LoVo (cell line): ENCODE measurements at regions not wholly inside any gene's neighbourhood (a gene's known extent, or its start where the extent isn't known, plus 50 kb on each side); places are given as distances from the start of the nearest gene placed in this dataset.

Source experiments
- DNase-seq: peaks from one replicate; pipeline ENCODE4 v3.0.0-alpha.2; 2016; ENCODE audit warnings: low spot score

DNA sequence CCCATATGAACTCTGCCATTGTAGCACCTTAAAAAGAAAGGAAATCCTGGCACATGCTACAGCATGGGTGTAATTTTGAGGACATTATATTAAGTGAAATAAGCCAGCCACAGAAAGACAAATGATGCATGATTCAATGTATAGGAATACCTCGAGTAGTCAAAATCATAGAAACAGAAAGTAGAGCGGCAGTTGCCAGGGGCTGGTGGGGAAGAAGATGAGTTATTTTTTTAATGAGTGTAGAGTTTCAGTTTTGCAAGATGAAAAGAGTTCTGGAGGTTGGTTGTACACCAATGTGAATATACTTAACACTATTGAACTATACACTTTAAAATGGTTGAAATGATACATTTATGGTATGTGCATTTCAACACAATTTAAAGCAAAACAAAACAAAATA, 133.0 kb downstream of the ZDHHC21 start:
- DNase-seq, result no peak

DNA sequence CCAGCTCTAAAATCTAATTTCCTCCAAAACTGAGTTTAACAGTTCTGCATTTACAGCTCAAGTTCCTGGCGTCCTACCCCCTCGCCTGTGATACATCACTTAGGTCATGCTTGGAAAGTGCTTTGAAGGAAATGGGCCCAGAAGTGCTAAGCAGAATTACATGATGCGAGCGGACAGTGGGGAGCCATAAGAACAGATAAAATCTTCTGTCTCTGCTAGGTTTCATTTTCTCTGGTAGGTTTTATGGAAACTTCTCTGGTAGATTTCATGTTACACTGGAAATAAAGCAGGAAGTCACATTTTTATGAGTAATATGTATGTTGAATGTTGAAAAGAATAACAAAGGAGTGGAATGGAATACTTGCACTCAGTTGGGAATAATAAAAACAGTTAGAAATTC, 138.3 kb downstream of the ZDHHC21 start:
- no peak for DNase-seq

DNA sequence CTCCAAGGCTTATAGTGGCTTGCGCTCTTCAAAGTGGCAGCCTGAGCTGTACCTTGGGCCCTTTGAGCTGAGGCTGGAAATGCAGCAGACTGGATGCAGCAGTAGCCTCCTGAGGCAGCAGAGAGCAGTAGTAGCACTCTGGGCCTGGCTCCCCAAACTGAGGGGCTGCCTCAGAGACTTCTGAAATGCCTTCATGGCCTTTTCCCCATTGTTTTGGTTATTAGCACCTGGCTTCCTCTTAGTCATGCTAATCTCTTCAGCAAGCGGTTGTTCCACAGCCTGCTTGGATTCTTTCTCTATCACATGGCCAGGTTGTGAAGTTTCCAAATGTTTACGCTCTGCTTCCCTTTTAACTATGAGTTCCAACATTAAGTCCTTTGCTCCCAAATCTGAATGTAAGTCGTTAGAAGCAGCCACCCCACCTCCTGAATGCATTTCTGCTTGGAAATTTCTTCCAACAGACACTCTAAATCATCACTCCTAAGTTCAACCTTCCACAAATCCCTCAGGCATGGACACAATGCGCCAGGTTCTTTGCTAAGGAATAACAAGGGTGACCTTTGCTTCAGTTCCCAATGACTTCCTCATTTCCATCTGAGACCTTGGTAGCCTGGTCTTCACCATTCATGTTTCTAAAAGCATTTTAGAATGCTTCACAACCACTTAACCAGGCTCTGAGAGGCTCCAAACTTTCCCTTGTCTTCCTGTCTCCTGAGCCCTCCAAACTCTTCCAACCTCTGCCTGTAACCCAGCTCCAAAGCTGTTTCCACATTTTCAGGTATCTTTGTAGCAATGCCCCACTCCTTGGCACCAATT, 145.8 kb downstream of the ZDHHC21 start:
- DNase-seq, result no peak

DNA sequence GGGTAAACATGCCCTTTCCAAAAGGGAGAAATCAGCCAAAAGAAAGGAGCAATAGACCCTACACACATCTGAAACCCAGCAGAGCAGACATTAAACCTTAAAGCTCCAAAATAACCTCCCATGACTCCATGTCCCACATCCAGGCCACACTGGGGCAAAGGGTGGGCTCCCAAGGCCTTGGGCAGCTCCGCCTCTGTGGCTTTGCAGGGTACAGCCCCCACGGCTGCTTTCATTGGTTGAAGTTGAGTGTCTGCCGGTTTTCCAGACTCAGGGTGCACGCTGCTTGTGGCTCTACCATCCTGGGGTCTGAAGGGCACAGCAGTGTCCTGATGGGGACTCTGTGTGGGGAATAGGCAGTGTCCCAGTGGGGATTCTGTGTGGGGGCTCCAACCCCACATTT, 146.5 kb downstream of the ZDHHC21 start:
- DNase-seq, result no peak

DNA sequence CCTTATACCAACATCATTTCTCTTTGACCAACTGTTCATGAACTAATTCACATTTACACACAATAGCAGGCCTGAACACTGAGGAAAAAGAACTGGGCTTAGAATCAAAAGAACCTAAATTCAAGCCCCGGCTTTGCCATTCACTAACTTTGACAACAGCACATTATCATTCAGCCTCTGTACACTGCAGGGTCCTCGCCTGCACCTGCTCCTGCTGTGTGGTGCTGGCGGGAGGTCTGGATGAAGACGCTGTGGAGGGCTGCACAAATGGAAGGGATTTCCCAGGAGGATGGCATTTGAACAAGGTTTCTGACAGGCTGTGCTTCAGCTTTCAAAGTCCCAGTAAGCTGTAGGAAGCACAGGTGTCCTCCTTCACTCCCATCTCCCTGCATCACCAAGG, 151.2 kb downstream of the ZDHHC21 start:
- DNase-seq, result no peak

DNA sequence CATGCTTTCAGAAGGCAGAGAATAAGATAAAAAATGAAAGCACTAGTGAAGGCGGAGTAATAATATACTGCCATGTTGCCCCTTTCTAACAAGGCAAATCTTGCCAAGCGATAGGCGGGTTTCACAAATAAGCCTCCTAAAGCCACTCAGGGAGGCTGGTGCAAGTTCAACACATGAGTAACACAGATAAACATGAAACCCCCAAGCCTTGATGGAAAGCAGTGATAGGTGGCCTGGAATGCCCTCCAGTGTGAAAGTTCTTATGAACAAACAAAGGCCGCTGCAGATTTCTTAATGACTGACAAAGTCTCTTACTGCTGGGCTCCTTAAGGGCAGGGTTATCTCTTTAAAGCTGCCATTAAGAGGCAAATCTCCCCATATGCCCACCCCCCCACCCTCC, 154.7 kb downstream of the ZDHHC21 start:
- DNase-seq, result no peak

DNA sequence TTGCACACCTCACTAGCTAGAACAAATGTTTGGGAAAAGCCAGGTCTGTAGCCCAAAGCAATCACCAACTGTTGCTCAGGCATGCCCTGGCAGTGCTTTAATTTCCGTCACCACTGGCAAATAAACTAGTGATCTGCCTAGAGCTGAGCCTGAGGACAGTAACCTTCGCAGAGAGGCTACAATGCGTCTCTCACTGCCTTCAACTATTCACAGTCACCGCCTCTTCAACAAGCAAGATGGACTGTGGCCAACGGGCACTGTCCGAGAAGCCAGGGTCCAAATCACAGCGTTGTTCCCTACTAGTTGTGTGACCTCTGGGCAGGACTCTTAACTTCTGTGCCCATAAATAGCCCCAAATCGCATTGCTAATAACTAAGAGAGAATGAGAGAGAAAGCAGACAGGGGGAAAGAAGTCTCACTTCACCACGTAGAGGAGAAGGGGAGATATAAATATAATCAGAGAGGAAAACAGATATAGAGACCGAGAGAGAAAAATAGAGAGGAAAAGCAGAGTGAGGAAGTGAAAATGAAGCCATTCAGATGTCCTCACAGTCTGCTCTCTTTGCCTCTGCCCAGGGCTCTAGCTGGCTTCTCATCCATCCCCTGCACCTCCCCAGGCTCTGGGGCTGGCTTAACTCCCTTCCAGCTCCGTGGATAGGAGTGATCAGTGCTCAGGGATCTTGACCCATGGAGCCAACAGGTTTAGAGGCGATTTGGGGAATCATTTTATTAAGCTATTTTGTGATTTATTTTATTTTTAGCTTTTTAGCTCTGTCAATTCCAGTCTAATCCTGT, 157.9 kb downstream of the ZDHHC21 start:
- DNase-seq, result no peak

DNA sequence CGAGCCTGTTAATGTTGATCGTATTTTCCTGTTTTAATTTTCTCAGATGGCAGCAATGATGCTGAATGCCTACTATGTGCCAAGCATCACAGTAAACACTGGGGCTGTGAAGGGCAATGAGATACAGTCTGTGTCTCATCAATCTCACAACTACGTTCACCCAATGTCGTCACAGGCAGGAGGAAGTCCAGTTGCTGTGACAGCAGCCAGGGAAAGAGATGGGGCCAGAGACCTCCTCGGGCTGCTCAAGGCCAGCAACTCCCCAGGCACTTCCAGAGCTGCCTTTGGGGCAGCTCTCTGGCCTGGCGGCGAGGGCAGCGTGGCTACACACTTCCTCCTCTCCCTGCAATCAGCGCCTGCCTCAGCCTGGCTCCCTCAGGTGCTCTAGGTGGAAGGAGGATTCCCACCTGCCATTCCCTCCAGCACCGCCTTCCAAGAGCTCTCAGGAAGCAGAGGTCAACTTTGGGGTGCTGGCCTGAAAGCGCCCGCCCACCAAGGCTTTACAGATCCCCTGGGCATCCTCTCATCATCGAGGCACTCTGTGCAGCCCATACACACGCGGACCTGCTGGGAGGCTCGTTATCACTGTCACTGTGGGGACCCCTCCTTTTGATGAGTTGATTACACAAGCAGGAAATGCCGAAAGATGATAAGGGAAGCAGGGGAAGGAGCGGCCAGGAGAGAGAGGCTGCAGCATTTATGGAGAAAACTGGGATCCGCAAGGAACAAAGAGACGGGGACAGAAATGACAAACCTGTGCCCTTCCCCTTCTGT, 159.2 kb downstream of the ZDHHC21 start:
- no peak for DNase-seq

DNA sequence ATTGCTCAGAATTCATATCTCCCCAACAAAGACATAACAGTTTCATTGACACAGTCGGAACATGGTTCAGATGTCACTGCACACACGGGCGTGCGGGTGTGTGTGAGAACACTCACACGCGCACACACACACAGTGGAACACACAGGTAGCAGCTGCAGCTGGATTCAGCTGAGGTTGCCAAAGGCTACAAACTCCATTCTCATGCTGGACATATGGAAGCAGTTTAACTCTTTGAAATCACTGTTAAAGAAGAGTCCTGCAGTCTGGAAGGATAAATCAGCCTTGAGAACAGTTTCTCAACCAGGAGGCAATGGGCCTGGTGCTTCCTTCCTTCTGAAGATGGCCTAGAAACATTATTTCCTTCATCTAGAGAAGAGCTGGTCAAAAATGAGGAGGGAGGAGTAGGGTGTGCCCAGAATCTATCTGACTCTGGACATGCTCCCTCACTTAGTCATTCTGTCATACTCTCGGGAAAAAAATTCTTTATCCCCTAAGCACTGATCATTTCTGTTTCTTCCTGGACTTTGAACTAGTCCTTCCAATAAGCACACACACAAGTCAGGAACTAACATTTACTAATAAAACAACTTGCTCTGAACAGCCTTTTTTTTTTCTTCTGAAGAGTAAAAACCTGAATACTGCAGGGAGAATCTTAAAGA, 160.6 kb downstream of the ZDHHC21 start:
- DNase-seq, result peak; percentile 68

DNA sequence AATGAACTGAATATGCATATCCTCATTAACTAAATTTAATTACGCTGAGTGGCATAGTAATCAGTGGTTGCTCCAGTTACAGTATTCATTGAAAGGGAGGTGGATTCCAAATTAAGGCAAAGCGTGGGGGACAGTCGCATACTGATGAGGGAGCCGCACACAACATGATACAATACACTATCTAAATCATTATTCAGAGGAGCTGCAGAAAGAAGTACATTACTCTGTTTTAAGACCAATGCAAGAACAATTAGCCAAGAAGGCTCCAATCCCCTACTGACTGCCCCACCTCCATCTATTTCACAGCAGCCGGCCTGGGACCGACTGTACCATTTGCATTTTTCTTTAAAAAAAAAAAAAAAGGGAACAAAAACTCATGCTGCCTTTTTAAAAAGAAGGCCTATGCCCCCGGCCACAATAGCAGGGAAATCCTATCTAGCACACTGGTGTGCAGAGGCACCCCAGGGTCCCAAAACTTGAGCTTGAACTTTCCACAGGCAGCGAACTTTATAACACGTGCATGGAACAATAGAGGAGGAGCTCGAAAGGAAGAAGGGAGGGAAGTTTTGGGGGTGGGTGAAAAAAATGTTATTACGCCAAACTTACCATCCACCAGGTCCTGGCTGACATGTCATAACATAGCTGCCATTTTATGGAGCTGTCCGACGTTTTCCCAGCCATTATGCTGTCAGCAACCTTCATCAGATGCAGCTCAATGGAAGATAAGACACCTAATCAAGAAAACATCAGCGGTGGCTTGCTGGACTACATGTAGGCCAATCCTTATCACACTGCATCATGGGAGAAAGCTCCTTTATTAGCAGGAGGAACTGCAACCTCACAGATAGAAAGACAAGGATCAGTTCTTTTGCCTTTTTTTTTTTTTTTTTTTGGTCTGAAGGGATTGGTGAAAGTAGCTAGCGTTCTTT, 161.6 kb downstream of the ZDHHC21 start:
- DNase-seq, result no peak

DNA sequence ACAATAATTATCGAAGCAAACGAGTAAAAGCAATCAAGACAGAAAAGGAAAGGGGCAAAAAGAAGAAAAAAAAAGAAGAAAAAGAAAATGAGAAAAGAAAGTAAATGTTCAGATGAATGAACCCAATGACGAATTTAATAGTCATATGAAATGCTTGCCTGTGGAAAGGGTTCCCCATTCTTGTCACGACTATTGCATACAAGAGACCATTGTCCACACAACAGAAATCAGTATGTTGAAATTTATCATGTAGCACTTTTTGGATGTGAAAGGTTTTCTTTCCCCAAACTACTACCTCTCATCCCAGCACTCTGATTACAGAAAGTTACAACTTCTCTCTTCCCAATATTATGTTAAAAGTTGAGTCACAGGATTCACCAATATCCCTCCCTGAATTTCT, 162.4 kb downstream of the ZDHHC21 start:
- DNase-seq, result no peak

DNA sequence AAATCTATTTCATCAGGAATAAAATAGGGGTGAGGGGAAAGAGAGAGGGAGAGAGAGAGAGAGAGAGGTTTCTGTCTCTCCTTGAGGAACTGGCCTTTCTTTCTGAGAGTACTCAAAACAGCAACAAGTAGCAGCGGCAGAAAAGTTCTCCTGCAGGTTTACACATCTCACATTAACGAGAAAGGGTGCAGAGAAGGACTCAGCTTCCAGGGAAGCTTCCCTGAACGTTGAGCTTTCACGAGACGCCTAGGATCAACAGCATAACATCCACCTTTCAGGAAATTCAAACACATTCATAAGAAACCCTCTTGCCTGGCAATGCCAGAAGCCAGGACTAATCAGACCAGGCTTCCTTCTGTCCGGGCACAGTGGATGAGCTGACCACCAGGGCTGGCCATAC, 162.9 kb downstream of the ZDHHC21 start:
- no peak for DNase-seq

DNA sequence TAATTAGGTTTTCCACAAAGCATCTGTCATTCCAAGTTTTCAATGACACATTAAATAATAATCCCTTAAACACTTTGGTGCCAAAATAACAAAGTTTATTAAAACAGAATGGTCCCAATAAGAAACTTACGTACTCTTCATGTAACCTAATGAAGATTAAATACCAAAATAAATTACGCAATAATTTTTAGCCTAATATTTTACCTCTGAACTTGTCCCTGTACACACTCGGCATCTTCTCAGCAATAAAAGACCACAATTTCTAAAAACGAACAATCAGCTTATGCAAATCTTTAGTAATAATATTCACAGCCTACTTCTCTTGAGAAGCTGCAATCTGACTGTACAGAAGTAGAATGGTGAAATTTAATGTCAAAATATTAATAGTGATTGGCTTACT, 163.6 kb downstream of the ZDHHC21 start:
- no peak for DNase-seq

DNA sequence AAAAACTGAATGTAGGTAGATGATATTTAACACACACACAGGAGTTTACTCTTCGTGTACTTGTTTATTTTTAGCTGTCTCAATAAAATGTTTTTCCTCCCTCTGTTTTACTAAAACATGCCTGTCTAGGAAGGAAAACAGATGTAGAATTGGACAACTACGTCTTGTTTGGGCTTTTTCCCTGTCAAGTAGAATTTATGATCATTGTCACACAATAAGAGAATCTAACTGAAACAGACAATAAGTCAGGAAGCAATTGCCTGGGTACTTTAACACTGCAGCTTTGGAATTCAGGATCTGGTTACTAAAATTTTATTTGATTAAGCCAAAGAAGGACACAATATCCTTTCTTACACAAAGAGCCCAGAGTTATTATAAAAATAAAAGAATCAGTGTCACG, 164.2 kb downstream of the ZDHHC21 start:
- no peak for DNase-seq

DNA sequence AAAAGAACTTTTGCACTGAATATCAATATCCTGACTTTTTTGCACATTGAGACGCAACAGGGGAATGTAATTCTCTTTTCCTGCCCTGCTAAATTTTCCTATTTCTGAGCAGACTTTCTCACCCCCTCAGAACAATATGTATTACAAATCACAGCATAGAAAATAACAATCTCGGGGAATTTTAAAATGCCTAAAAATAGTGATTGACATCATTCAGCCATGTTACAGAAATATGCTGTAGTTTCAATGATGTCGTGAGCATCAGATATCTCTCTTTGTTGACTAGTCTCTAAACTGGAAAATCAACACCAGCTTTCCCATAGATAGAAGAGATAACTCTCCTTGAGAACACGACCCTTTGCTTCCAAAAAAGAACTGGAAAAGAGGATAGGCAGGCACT, 166.7 kb downstream of the ZDHHC21 start:
- no peak for DNase-seq

DNA sequence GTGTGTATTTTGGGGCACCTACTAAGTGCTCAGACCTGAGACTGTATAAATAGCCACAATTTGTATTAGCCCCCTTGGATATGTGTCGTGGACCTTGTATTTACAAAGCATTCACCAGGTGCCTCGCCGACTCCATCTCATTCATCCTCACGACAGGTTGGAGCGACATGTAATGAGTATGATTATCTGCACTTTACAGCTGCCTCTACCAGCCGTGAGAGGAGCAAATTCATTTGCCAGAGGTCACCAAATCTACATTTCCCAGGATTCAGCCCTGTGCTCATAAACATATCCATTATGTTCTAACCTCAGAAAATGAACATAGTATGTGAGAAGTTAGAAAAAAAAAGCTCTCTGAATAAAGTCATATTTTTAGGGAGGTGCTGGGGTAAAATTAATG, 167.4 kb downstream of the ZDHHC21 start:
- no peak for DNase-seq

DNA sequence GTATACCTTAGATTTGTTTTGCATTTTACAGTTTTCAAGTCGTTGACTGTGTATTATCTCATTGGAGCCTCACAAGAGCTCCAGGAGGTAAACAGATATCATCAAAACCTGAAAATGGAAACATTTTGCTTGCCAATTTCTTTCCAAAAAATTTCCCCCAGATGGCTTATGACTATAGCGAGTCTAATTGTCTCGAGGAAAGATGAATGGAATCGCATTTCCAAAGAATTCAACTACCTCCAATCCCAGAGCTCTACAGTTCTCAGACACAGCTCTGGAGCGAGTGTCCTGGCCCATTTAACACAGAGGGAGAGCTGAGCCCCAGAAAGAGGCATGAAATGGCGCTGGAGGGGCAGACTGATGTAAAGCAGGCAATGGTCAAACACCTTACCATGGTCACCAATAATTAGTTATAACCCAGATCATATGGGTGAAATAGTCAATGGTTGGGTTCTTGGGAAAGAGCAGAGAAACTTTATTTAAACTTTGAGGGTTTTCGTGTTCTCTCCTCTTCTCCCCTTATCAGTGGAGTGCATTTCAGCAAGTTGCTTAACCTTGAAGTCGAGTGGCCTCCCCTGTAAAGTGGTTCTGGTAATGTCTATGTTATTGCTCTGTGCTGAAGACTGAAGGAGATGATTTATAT, 168.2 kb downstream of the ZDHHC21 start:
- no peak for DNase-seq

DNA sequence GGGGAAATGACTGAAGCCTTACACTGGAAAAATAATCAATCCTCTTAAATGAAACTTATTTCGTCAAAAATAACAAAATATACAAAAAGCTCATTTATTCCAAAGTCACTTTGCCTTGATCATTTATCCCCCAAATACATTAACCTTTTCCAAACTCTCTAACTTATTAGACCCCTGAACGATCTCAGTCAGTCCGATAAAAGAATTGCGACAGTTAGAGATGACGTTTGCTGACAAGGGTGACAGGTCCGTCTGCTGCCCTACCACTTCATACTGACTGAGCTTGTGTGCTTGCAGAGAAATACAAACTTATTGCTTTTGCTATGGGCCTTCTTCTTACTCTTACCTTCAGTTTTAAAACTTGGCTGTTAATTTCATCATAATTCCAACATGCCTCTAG, 169.7 kb downstream of the ZDHHC21 start:
- DNase-seq, result no peak

DNA sequence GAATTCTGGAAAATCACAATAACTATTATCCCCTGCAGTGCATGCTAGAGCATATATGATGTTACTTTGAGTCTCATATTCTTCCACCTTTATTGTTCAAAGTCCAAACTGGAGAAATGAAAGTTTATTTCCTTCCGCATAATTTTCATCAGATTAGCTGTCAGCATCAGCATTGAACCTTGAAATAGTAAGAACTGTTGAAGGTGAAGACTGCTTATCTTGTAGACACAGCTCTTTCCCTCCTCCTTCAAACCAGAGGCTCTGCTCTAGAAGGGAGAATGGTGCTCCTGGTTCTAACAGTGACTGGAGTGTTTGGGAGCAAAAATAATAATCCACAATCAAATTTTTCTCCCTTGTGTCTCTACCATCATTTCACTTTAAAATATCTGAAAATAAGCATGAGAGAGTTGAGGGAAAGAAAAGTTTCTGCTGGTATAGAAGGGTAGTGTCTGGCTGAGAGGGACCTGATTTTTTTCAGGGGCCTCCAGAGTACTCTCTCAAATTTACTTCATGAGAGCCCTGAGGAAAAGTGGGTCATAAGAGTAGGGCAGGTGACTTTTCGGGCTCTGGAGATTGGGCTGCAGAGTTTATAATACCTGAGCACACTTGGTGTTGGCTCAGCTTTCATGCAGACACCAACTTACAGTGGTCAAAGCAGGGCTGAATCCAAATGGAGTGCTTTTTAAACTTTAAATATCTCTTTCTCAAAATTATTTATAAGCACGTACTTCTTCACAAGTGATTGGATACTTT, 170.4 kb downstream of the ZDHHC21 start:
- no peak for DNase-seq

DNA sequence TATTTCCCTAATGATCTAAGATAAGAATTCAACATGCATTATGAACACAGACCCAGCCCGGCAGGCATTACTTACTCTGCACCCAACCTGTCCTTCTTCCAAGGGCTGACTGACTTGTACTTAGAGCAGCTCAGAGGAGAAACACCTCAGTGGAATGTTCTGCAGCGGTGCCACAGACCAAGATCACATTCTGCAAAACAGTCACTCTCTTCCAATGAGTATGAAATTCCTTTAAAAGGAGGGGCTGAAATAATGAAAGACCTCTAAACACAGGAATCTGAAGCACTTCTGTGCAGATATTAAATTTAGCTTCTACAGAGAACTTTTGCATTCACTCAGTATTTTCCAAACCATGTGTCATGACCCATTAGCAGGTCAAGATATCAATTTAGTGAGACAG, 172.9 kb downstream of the ZDHHC21 start:
- no peak for DNase-seq
